ENCODE measurements at regions not wholly inside any gene's neighbourhood (a gene's known extent, or its start where the extent isn't known, plus 50 kb on each side); places are given as distances from the start of the nearest gene placed in this dataset.

- WGBS, 2 experiments (ENCODE audit: insufficient coverage in 1 of 2, insufficient read length in 1 of 2), result 91 to 95% methylated on average over 6 of the region's 6 CpGs
- Histone ChIP-seq H3K27me3 (ENCODE audit: control insufficient read depth, insufficient read depth, low read length, poor library complexity, severe bottlenecking) (no peaks in the 10 kb centered on the region), H3K9ac (ENCODE audit: extremely low read depth, low read length, poor library complexity, severe bottlenecking) (no peak overlapping the region), H3K36me3 (ENCODE audit: control insufficient read depth, insufficient read depth, low read length) (no peaks in the 10 kb centered on the region), H3K9me3 (ENCODE audit: control insufficient read depth, low read length) (no peaks in the 10 kb centered on the region), H3K4me3 (ENCODE audit: low read length) (no peak overlapping the region), H3K27ac (ENCODE audit: low read depth, low read length) (no peak overlapping the region), H3K4me1 (ENCODE audit: control insufficient read depth, insufficient read depth, low read length) (no peaks in the 10 kb centered on the region)
- no peaks in the 10 kb centered on the region for H3K4me1 Mint-ChIP-seq
- no peak overlapping the region for H3K4me3 Mint-ChIP-seq
- no peaks in the 10 kb centered on the region for H3K27me3 Mint-ChIP-seq (ENCODE audit: insufficient read depth)
- H3K36me3 Mint-ChIP-seq (ENCODE audit: low read depth), result no peaks in the 10 kb centered on the region
- H3K27ac Mint-ChIP-seq, result no peak overlapping the region
- no peak for TF ChIP-seq CTCF (conservative IDR thresholded peaks at IDR 0.05)
- no peak for DNase-seq
- no peaks in the 10 kb centered on the region for H3K9me3 Mint-ChIP-seq
Measured at GRCh38 chr2:58899692-58900091, 658.6 kb upstream of the FANCL start.

- TF ChIP-seq CTCF (conservative IDR thresholded peaks at IDR 0.05), result no peak
- Histone ChIP-seq H3K27me3 (ENCODE audit: control insufficient read depth, insufficient read depth, low read length, poor library complexity, severe bottlenecking) (no peaks in the 10 kb centered on the region), H3K4me1 (ENCODE audit: control insufficient read depth, insufficient read depth, low read length) (no peaks in the 10 kb centered on the region), H3K36me3 (ENCODE audit: control insufficient read depth, insufficient read depth, low read length) (no peaks in the 10 kb centered on the region), H3K9ac (ENCODE audit: extremely low read depth, low read length, poor library complexity, severe bottlenecking) (no peak overlapping the region), H3K27ac (ENCODE audit: low read depth, low read length) (no peak overlapping the region), H3K4me3 (ENCODE audit: low read length) (no peak overlapping the region), H3K9me3 (ENCODE audit: control insufficient read depth, low read length) (no peaks in the 10 kb centered on the region)
- 82% methylated on average over 3 of the region's 3 CpGs; no CpG with 5 or more reads in 1 of the 2 experiments for WGBS, 2 experiments (ENCODE audit: insufficient coverage in 1 of 2, insufficient read length in 1 of 2)
- Mint-ChIP-seq H3K9me3 (no peaks in the 10 kb centered on the region), H3K36me3 (ENCODE audit: low read depth) (no peaks in the 10 kb centered on the region), H3K27me3 (ENCODE audit: insufficient read depth) (no peaks in the 10 kb centered on the region), H3K27ac (no peak overlapping the region), H3K4me3 (no peak overlapping the region), H3K4me1 (no peaks in the 10 kb centered on the region)
- DNase-seq, result no peak
Measured at GRCh38 chr2:58896638-58897037, 655.5 kb upstream of the FANCL start.

GRCh38 chr2:58895857-58896256 is 654.7 kb upstream of the FANCL start:
- H3K9ac ChIP-seq (ENCODE audit: extremely low read depth, low read length, poor library complexity, severe bottlenecking), result no peak overlapping the region
- no peak overlapping the region for H3K27ac Mint-ChIP-seq
- no peak overlapping the region for H3K4me3 Mint-ChIP-seq
- H3K36me3 ChIP-seq (ENCODE audit: control insufficient read depth, insufficient read depth, low read length), result no peaks in the 10 kb centered on the region
- no peaks in the 10 kb centered on the region for H3K9me3 ChIP-seq (ENCODE audit: control insufficient read depth, low read length)
- no peaks in the 10 kb centered on the region for H3K36me3 Mint-ChIP-seq (ENCODE audit: low read depth)
- H3K27me3 ChIP-seq (ENCODE audit: control insufficient read depth, insufficient read depth, low read length, poor library complexity, severe bottlenecking), result no peaks in the 10 kb centered on the region
- 92% methylated on average over 2 to 4 of the region's 4 CpGs for WGBS, 2 experiments (ENCODE audit: insufficient coverage in 1 of 2, insufficient read length in 1 of 2)
- DNase-seq, result no peak
- no peak overlapping the region for H3K27ac ChIP-seq (ENCODE audit: low read depth, low read length)
- H3K9me3 Mint-ChIP-seq, result no peaks in the 10 kb centered on the region
- no peak overlapping the region for H3K4me3 ChIP-seq (ENCODE audit: low read length)
- TF ChIP-seq CTCF (conservative IDR thresholded peaks at IDR 0.05), result no peak
- no peaks in the 10 kb centered on the region for H3K4me1 Mint-ChIP-seq
- H3K4me1 ChIP-seq (ENCODE audit: control insufficient read depth, insufficient read depth, low read length), result no peaks in the 10 kb centered on the region
- H3K27me3 Mint-ChIP-seq (ENCODE audit: insufficient read depth), result no peaks in the 10 kb centered on the region

Measured in endodermal cell (in vitro differentiated cells).